Body of pancreas (tissue), 4 donors: ENCODE measurements at regions not wholly inside any gene's neighbourhood (a gene's known extent, or its start where the extent isn't known, plus 50 kb on each side); places are given as distances from the start of the nearest gene placed in this dataset.

Experiments
- ATAC-seq: fragments of 150-250 bp; one replicate; pipeline ENCODE4 v1.9.1; 2016
- DNase-seq, 4 donors: peaks; one replicate each; pipeline ENCODE4 v3.0.0-alpha.2; 2019
- H3K27ac ChIP-seq, 4 donors: fragments of 200-600 bp; sonication (generic); 1 replicate in 3 of 4; 2 replicates in 1 of 4; pipeline versions ENCODE4 v1.5.1 to v1.6.1; 2016 to 2019; ENCODE audit warnings: mild to moderate bottlenecking in 1 of 4, mixed read lengths in 1 of 4, moderate library complexity in 1 of 4
- H3K27me3 ChIP-seq, 2 donors: fragments of 200-600 bp; sonication (generic); one replicate each; pipeline ENCODE4 v1.6.0; 2016; ENCODE audit warnings: mild to moderate bottlenecking in 1 of 2
- H3K36me3 ChIP-seq, 2 donors: fragments of 200-600 bp; sonication (generic); replicated peaks in 1 of 2; 2 replicates each; pipeline ENCODE4 v1.5.1; 2016; ENCODE audit warnings: low read depth in 2 of 2; ENCODE audit not compliant: insufficient read depth in 1 of 2
- H3K4me1 ChIP-seq: fragments of 200-600 bp; sonication (generic); one replicate; pipeline ENCODE4 v1.6.0; 2016
- H3K4me3 ChIP-seq, 2 donors: fragments of 200-600 bp; sonication (generic); 1 replicate in 1 of 2; 2 replicates in 1 of 2; pipeline ENCODE4 v1.5.1; 2016 to 2019
- H3K9me3 ChIP-seq, 3 donors: fragments of 200-600 bp; sonication (generic); 1 replicate in 2 of 3; 2 replicates in 1 of 3; pipeline ENCODE4 v1.5.1; 2016
- CTCF ChIP-seq, 7 experiments: fragments of 450-650 bp in 4 of 7; fragments of 200-600 bp in 3 of 7; sonication (generic) in 3 of 7; IDR thresholded peaks; one replicate each; pipeline ENCODE4 v1.5.1; 2016 to 2019; ENCODE audit warnings: antibody characterized with exemption in 7 of 7
- POLR2A ChIP-seq, 3 donors: fragments of 450-650 bp; IDR thresholded peaks; one replicate each; pipeline ENCODE4 v1.6.1; 2016; ENCODE audit warnings: antibody characterized with exemption in 3 of 3, mild to moderate bottlenecking in 2 of 3
- WGBS, 2 donors: methylation state at CpG; one replicate each; pipeline ENCODE4 v1.1.5; 2017; 5-methylcytosine and 5-hydroxymethylcytosine counted together
- intact Hi-C: fragments of 100-400 bp; cut with DNase I; formaldehyde crosslinking; loops from one replicate; pipeline ENCODE4 v1.15.1; 2023

- Histone ChIP-seq H3K36me3 (no peaks in the 10 kb centered on the region), H3K4me3 (no peak overlapping the region), H3K9me3 (no peaks in the 10 kb centered on the region), H3K27ac (no peak overlapping the region), H3K27me3 (no peaks in the 10 kb centered on the region), H3K4me1 (no peaks in the 10 kb centered on the region)
- TF ChIP-seq CTCF (IDR thresholded peaks at IDR 0.05) (no peak), POLR2A (IDR thresholded peaks at IDR 0.05) (no peak)
- 71 to 82% methylated on average over 3 of the region's 3 CpGs for WGBS, 2 donors
- DNase-seq = no peak
- ATAC-seq = no peak
- intact Hi-C loops = no loop called here
Measured at GRCh38 chr1:148296511-148296910, 144.4 kb upstream of the NBPF11 start.

GRCh38 chr1:148294116-148294807 lies 142.2 kb upstream of the NBPF11 start:
- Histone ChIP-seq H3K4me3 (no peak overlapping the region), H3K4me1 (no peaks in the 10 kb centered on the region), H3K27me3 (no peaks in the 10 kb centered on the region), H3K36me3 (no peaks in the 10 kb centered on the region), H3K27ac (no peak overlapping the region), H3K9me3 (no peaks in the 10 kb centered on the region)
- intact Hi-C loops = no loop called here
- DNase-seq (no peak), ATAC-seq (no peak)
- 51 to 64% methylated on average over 5 of the region's 5 CpGs for WGBS, 2 donors
- TF ChIP-seq POLR2A (IDR thresholded peaks at IDR 0.05) = no peak
- no peak for TF ChIP-seq CTCF (IDR thresholded peaks at IDR 0.05)

GRCh38 chr1:148293651-148294050 lies 141.6 kb upstream of the NBPF11 start:
- Histone ChIP-seq H3K9me3 (no peaks in the 10 kb centered on the region), H3K27me3 (no peaks in the 10 kb centered on the region), H3K4me1 (no peaks in the 10 kb centered on the region), H3K27ac (no peak overlapping the region), H3K36me3 (no peaks in the 10 kb centered on the region), H3K4me3 (no peak overlapping the region)
- ATAC-seq (no peak), DNase-seq (no peak)
- intact Hi-C loops = no loop called here
- WGBS, 2 donors = 53 to 58% methylated on average over 6 of the region's 6 CpGs
- TF ChIP-seq POLR2A (IDR thresholded peaks at IDR 0.05) (no peak), CTCF (IDR thresholded peaks at IDR 0.05) (no peak)

GRCh38 chr1:148292915-148293314 lies 140.8 kb upstream of the NBPF11 start:
- no peak for ATAC-seq

More at GRCh38 chr1:148292915-148293314, 140.8 kb upstream of the NBPF11 start:
- WGBS, 2 donors = 47 to 50% methylated on average over 2 of the region's 2 CpGs
- intact Hi-C loops = no loop called here
- Histone ChIP-seq H3K9me3 (no peaks in the 10 kb centered on the region), H3K4me1 (no peaks in the 10 kb centered on the region), H3K36me3 (no peaks in the 10 kb centered on the region), H3K27ac (no peak overlapping the region), H3K4me3 (no peak overlapping the region), H3K27me3 (no peaks in the 10 kb centered on the region)
- DNase-seq = no peak
- TF ChIP-seq POLR2A (IDR thresholded peaks at IDR 0.05) = no peak
- TF ChIP-seq CTCF (IDR thresholded peaks at IDR 0.05) = no peak
